ENCODE measurements at regions not wholly inside any gene's neighbourhood (a gene's known extent, or its start where the extent isn't known, plus 50 kb on each side); places are given as distances from the start of the nearest gene placed in this dataset.

GRCh38 chr2:147438882-147439281, 405.9 kb upstream of the ACVR2A start:
- TF ChIP-seq ZNF274 (IDR thresholded peaks at IDR 0.05; ENCODE audit: low read depth, low read length): no peak
- TF ChIP-seq POLR2A (IDR thresholded peaks at IDR 0.05; ENCODE audit: borderline replicate concordance, extremely low read depth, insufficient read depth, insufficient read length): no peak
- no peak for TF ChIP-seq EZH2 (IDR thresholded peaks at IDR 0.05)
